ENCODE measurements at regions not wholly inside any gene's neighbourhood (a gene's known extent, or its start where the extent isn't known, plus 50 kb on each side); places are given as distances from the start of the nearest gene placed in this dataset.
A peak's percentile ranks its signal among the peaks of the same experiment; 100 is the strongest.
"Not testable (repeated sequence)": the region's sequence is repeated elsewhere in the genome, so short reads cannot be mapped to it uniquely, and the experiment has no call there.

DNA sequence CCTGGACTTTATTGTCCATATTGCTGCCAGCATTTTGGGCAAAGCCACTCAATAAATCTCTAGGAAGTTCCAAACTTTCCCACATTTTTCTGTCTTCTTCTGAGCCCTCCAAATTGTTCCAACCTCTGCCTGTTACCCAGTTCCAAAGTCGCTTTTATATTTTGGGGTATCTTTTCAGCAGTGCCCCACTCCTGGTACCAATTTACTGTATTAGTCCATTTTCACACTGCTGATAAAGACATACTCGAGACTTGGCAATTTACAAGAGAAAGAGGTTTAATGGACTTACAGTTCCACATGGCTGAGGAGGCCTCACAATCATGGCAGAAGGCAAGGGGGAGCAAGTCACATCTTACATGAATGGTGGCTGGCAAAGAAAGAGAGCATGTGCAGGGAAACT, 53.4 kb downstream of the AHSP start:
- intact Hi-C loops (cut with micrococcal nuclease); H3K9me2 ChIP-seq (ENCODE audit: insufficient read depth); RAD21 ChIA-PET (ENCODE audit: low non-redundant PET in 1 of 2, low total read pairs in 2 of 2, uncharacterized antibody in 2 of 2, unreplicated experiment in 2 of 2); H3K4me2 ChIP-seq (ENCODE audit: low read length); H3K9me3 ChIP-seq (ENCODE audit: control insufficient read depth in 1 of 2, insufficient read depth in 1 of 2, low read depth in 1 of 2, low read length in 2 of 2); ATAC-seq; DNase-seq (ENCODE audit: low read depth, low spot score); H3K4me1 ChIP-seq (ENCODE audit: control insufficient read depth in 1 of 2, insufficient read depth in 2 of 2, low read length in 2 of 2); H3K4me3 ChIP-seq (replicated peaks in 1 of 2; ENCODE audit: low read depth in 1 of 2, low read length in 2 of 2); CTCF ChIA-PET; H3K27me3 ChIP-seq (ENCODE audit: insufficient read depth, low read length); H3K79me2 ChIP-seq (ENCODE audit: insufficient read depth, low read length); H4K20me1 ChIP-seq (ENCODE audit: insufficient read depth); H2AFZ ChIP-seq (ENCODE audit: low read depth, low read length, poor library complexity, severe bottlenecking); H3K36me3 ChIP-seq (ENCODE audit: control insufficient read depth in 1 of 2, insufficient read depth in 2 of 2, low read length in 2 of 2); H3K27ac ChIP-seq (ENCODE audit: low read depth, low read length); BruUV-seq (replicated peaks); POLR2A ChIA-PET; H3K9ac ChIP-seq (ENCODE audit: low read length): not testable (repeated sequence)

DNA sequence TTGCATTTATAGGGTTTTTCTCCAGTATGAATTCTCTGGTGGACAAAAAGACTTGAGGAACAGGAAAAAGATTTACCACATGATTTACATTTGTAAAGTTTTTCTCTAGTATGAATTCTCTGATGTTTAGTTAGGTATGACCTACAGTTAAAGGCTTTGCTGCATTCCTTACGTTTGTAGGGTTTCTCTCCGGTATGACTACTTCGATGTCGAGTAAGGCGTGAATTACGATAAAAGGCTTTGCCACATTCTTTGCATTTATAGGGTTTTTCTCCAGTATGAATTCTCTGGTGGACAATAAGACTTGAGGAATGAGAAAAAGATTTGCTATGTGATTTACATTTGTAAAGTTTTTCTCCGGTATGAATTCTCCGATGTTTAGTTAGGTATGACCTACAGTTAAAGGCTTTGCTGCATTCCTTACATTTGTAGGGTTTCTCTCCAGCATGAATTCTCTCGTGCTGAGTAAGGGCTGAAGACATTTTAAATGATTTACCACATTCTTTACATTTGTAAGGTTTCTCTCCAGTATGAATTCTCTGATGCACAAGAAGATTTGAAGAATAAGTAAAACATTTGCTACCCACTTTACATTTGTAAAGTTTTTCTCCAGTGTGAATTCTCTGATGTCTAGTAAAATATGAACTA, 74.2 kb downstream of the AHSP start:
- H3K27me3 ChIP-seq (ENCODE audit: insufficient read depth, low read length); ATAC-seq; H3K36me3 ChIP-seq (ENCODE audit: control insufficient read depth in 1 of 2, insufficient read depth in 2 of 2, low read length in 2 of 2); H3K79me2 ChIP-seq (ENCODE audit: insufficient read depth, low read length); H2AFZ ChIP-seq (ENCODE audit: low read depth, low read length, poor library complexity, severe bottlenecking); DNase-seq (ENCODE audit: low read depth, low spot score); RAD21 ChIA-PET (ENCODE audit: low non-redundant PET in 1 of 2, low total read pairs in 2 of 2, uncharacterized antibody in 2 of 2, unreplicated experiment in 2 of 2); H3K9ac ChIP-seq (ENCODE audit: low read length); H3K27ac ChIP-seq (ENCODE audit: low read depth, low read length); H3K9me2 ChIP-seq (ENCODE audit: insufficient read depth); BruUV-seq (replicated peaks); CTCF ChIA-PET; H3K4me2 ChIP-seq (ENCODE audit: low read length); POLR2A ChIA-PET; H4K20me1 ChIP-seq (ENCODE audit: insufficient read depth); H3K4me3 ChIP-seq (replicated peaks in 1 of 2; ENCODE audit: low read depth in 1 of 2, low read length in 2 of 2); H3K4me1 ChIP-seq (ENCODE audit: control insufficient read depth in 1 of 2, insufficient read depth in 2 of 2, low read length in 2 of 2): not testable (repeated sequence)
- peak; percentile 69 for TF ChIP-seq ZNF274 (IDR thresholded peaks at IDR 0.05; ENCODE audit: low read depth, low read length)
- H3K9me3 ChIP-seq (ENCODE audit: control insufficient read depth in 1 of 2, insufficient read depth in 1 of 2, low read depth in 1 of 2, low read length in 2 of 2): peaks cover 8 to 21% of the 10 kb centered on the region in 2 experiments; a peak in 3 of 4 replicates
- intact Hi-C loops (cut with micrococcal nuclease): loop anchor here (10.0 kb wide), 1 partner anchor 333 kb away; no protein-coding TSS in a partner anchor

DNA sequence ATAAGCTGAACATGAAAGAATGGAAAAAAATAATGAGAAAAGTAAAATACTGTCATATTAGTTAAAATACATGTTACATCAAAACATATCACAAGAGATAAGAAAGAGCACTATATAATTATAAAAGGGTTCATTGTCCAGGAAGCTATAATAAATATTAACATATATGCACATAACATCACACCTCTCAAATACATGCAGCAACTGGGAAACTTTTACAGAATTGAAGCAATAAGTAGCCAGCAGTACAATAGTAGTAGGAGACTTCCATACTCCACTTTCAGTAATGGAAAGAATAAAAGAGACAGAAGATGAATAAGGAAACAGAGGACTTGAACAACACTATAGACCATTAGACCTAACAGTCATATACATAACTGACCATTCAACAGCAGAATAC, 90.4 kb downstream of the AHSP start:
- Histone ChIP-seq H3K4me3 (replicated peaks in 1 of 2; ENCODE audit: low read depth in 1 of 2, low read length in 2 of 2) (no peak overlapping the region), H2AFZ (ENCODE audit: low read depth, low read length, poor library complexity, severe bottlenecking) (no peak overlapping the region), H3K4me1 (ENCODE audit: control insufficient read depth in 1 of 2, insufficient read depth in 2 of 2, low read length in 2 of 2) (no peaks in the 10 kb centered on the region), H3K9ac (ENCODE audit: low read length) (no peak overlapping the region), H3K27ac (ENCODE audit: low read depth, low read length) (no peak overlapping the region), H3K27me3 (ENCODE audit: insufficient read depth, low read length) (no peaks in the 10 kb centered on the region), H3K36me3 (ENCODE audit: control insufficient read depth in 1 of 2, insufficient read depth in 2 of 2, low read length in 2 of 2) (no peaks in the 10 kb centered on the region), H3K4me2 (ENCODE audit: low read length) (no peak overlapping the region), H3K9me3 (ENCODE audit: control insufficient read depth in 1 of 2, insufficient read depth in 1 of 2, low read depth in 1 of 2, low read length in 2 of 2) (no peaks in the 10 kb centered on the region), H3K9me2 (ENCODE audit: insufficient read depth) (no peaks in the 10 kb centered on the region), H3K79me2 (ENCODE audit: insufficient read depth, low read length) (no peaks in the 10 kb centered on the region), H4K20me1 (ENCODE audit: insufficient read depth) (no peaks in the 10 kb centered on the region)
- ChIA-PET RAD21 (ENCODE audit: low non-redundant PET in 1 of 2, low total read pairs in 2 of 2, uncharacterized antibody in 2 of 2, unreplicated experiment in 2 of 2) (no interaction called here), POLR2A (no interaction called here), CTCF (no interaction called here)
- no peak for ATAC-seq
- no peak for DNase-seq (ENCODE audit: low read depth, low spot score)
- intact Hi-C loops (cut with micrococcal nuclease): no loop called here
- no TSS peak for BruUV-seq (replicated peaks)
- TF ChIP-seq EZH2 (IDR thresholded peaks at IDR 0.05) (no peak), POLR2AphosphoS5 (IDR thresholded peaks at IDR 0.05; ENCODE audit: low read depth, low read length) (no peak), ZFX (IDR thresholded peaks at IDR 0.05) (no peak), POLR2A (IDR thresholded peaks at IDR 0.05; ENCODE audit: borderline replicate concordance, extremely low read depth, insufficient read depth, insufficient read length) (no peak), ELF1 (IDR thresholded peaks at IDR 0.05; ENCODE audit: borderline replicate concordance, low read depth) (no peak), SRF (IDR thresholded peaks at IDR 0.05; ENCODE audit: low read depth) (no peak)
- TF ChIP-seq, protein P1, sequence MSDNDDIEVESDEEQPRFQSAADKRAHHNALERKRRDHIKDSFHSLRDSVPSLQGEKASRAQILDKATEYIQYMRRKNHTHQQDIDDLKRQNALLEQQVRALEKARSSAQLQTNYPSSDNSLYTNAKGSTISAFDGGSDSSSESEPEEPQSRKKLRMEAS (IDR thresholded peaks at IDR 0.05): no peak
- TF ChIP-seq, protein P2, sequence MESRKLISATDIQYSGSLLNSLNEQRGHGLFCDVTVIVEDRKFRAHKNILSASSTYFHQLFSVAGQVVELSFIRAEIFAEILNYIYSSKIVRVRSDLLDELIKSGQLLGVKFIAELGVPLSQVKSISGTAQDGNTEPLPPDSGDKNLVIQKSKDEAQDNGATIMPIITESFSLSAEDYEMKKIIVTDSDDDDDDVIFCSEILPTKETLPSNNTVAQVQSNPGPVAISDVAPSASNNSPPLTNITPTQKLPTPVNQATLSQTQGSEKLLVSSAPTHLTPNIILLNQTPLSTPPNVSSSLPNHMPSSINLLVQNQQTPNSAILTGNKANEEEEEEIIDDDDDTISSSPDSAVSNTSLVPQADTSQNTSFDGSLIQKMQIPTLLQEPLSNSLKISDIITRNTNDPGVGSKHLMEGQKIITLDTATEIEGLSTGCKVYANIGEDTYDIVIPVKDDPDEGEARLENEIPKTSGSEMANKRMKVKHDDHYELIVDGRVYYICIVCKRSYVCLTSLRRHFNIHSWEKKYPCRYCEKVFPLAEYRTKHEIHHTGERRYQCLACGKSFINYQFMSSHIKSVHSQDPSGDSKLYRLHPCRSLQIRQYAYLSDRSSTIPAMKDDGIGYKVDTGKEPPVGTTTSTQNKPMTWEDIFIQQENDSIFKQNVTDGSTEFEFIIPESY (IDR thresholded peaks at IDR 0.05; ENCODE audit: extremely low read depth, insufficient replicate concordance, low read length): no peak

All from HCT116 (cell line).